ENCODE measurements at regions not wholly inside any gene's neighbourhood (a gene's known extent, or its start where the extent isn't known, plus 50 kb on each side); places are given as distances from the start of the nearest gene placed in this dataset.

DNA sequence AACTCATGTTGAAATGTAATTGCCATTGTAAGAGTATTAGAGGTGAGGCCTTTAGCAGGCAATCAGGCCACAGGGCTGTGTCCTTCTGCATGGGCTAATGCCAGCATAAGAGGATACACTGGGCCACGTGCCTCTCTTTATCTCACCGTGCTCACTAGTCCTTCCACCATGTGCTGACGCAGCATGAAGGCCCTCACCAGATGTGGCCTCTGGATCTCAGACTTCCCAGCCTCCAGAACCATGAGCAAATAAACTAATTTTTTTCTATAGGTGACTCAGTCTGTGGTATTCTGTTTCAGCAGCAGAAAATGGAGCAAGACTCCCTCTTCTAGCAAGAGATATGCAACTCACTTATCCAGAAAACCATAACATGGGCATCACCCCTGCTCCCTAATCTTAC lies 149.7 kb upstream of the ZNF236 start:
- no peak for DNase-seq (ENCODE audit: extremely low read depth, insufficient read length)
- H3K36me3 ChIP-seq (ENCODE audit: control insufficient read depth, insufficient read depth, low read length): no peaks in the 10 kb centered on the region

DNA sequence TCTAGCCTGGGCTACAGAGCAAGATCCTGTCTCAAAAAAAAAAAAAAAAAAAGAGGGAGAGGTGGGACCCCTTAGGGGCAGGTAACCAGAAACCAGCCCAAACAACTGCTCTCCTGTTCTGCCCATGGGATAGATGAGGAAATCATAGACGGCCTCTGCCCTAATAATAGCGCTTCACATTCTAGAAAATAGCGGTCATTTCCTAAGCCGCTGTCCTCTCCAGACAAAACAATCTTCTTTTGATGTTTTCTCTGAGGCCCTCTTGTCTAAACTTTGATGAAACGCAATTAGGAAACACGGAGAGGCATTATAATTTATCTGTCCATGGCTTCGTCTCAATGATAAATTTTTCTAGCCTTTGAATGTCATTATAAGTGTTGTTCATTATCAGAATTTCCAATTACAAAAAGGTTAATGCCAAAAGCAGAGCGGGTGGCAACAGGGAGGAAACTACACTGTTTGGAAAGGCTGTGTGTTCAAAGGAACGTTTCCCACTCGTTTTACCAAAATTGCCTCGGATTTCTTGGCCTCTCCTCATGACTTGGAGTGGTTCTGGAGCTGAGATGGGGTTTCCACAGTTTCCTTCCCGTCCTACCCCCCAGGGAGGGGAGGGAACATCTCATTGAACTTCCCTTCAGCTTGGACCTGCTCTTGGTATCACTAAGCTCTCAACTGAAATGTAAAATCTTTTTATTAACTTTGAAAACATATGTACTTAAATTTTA lies 151.6 kb upstream of the ZNF236 start:
- no peak overlapping the region for H3K4me3 ChIP-seq (replicated peaks; ENCODE audit: low read depth, low read length)
- peaks cover 3% of the 10 kb centered on the region; the same call in 1 of the 2 replicates for H3K27me3 ChIP-seq (replicated peaks; ENCODE audit: control insufficient read depth, insufficient read depth, low read length)
- no peaks in the 10 kb centered on the region for H3K36me3 ChIP-seq (ENCODE audit: control insufficient read depth, insufficient read depth, low read length)
- DNase-seq (ENCODE audit: extremely low read depth, insufficient read length): no peak
- TF ChIP-seq, protein P1, sequence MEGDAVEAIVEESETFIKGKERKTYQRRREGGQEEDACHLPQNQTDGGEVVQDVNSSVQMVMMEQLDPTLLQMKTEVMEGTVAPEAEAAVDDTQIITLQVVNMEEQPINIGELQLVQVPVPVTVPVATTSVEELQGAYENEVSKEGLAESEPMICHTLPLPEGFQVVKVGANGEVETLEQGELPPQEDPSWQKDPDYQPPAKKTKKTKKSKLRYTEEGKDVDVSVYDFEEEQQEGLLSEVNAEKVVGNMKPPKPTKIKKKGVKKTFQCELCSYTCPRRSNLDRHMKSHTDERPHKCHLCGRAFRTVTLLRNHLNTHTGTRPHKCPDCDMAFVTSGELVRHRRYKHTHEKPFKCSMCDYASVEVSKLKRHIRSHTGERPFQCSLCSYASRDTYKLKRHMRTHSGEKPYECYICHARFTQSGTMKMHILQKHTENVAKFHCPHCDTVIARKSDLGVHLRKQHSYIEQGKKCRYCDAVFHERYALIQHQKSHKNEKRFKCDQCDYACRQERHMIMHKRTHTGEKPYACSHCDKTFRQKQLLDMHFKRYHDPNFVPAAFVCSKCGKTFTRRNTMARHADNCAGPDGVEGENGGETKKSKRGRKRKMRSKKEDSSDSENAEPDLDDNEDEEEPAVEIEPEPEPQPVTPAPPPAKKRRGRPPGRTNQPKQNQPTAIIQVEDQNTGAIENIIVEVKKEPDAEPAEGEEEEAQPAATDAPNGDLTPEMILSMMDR (IDR thresholded peaks at IDR 0.05; ENCODE audit: insufficient read depth, low read length, poor library complexity, severe bottlenecking): no peak

More for the DNA sequence above, 149.7 kb upstream of the ZNF236 start:
- H3K4me3 ChIP-seq (replicated peaks; ENCODE audit: low read depth, low read length): no peak overlapping the region
- H3K27me3 ChIP-seq (replicated peaks; ENCODE audit: control insufficient read depth, insufficient read depth, low read length): peaks cover 3% of the 10 kb centered on the region; the same call in 1 of the 2 replicates
- TF ChIP-seq, protein P1 (IDR thresholded peaks at IDR 0.05; ENCODE audit: insufficient read depth, low read length, poor library complexity, severe bottlenecking): no peak

GRCh38 chr18:76668546-76668945 lies 153.8 kb upstream of the ZNF236 start:
- H3K36me3 ChIP-seq (ENCODE audit: control insufficient read depth, insufficient read depth, low read length): no peaks in the 10 kb centered on the region
- TF ChIP-seq, protein P1 (IDR thresholded peaks at IDR 0.05; ENCODE audit: insufficient read depth, low read length, poor library complexity, severe bottlenecking): no peak
- DNase-seq (ENCODE audit: extremely low read depth, insufficient read length): no peak
- no peak overlapping the region for H3K4me3 ChIP-seq (replicated peaks; ENCODE audit: low read depth, low read length)
- H3K27me3 ChIP-seq (replicated peaks; ENCODE audit: control insufficient read depth, insufficient read depth, low read length): no peaks in the 10 kb centered on the region

- no peak overlapping the region for H3K4me3 ChIP-seq (replicated peaks; ENCODE audit: low read depth, low read length)
- TF ChIP-seq, protein P1 (IDR thresholded peaks at IDR 0.05; ENCODE audit: insufficient read depth, low read length, poor library complexity, severe bottlenecking): no peak
- no peak for DNase-seq (ENCODE audit: extremely low read depth, insufficient read length)
- no peaks in the 10 kb centered on the region for H3K27me3 ChIP-seq (replicated peaks; ENCODE audit: control insufficient read depth, insufficient read depth, low read length)
- no peaks in the 10 kb centered on the region for H3K36me3 ChIP-seq (ENCODE audit: control insufficient read depth, insufficient read depth, low read length)
These were observed 154.2 kb upstream of the ZNF236 start for GRCh38 chr18:76668119-76668518.

DNA sequence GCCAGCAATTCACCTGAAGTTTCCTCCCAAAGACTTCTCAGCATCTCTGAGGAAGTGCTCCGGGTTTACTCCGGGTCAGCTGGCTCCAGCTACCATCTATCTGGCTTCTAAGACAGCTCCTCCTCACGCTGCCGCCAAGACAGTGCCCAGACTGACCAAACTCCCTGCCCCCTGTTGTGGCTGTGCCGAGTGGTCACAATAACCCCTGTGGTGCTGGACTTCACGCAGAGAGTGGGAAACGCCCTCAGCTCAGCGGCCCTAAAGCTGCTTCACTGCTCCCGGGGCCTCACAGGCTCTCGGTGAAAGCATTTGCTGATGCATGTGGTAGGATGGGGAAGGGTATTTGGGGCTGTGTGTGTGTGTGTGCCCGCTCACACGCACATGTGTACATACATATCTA lies 154.8 kb upstream of the ZNF236 start:
- DNase-seq (ENCODE audit: extremely low read depth, insufficient read length): no peak
- Histone ChIP-seq H3K27me3 (replicated peaks; ENCODE audit: control insufficient read depth, insufficient read depth, low read length) (no peaks in the 10 kb centered on the region), H3K4me3 (replicated peaks; ENCODE audit: low read depth, low read length) (no peak overlapping the region), H3K36me3 (ENCODE audit: control insufficient read depth, insufficient read depth, low read length) (no peaks in the 10 kb centered on the region)
- TF ChIP-seq, protein P1 (IDR thresholded peaks at IDR 0.05; ENCODE audit: insufficient read depth, low read length, poor library complexity, severe bottlenecking): no peak
